ENCODE measurements at regions not wholly inside any gene's neighbourhood (a gene's known extent, or its start where the extent isn't known, plus 50 kb on each side); places are given as distances from the start of the nearest gene placed in this dataset.

DNA sequence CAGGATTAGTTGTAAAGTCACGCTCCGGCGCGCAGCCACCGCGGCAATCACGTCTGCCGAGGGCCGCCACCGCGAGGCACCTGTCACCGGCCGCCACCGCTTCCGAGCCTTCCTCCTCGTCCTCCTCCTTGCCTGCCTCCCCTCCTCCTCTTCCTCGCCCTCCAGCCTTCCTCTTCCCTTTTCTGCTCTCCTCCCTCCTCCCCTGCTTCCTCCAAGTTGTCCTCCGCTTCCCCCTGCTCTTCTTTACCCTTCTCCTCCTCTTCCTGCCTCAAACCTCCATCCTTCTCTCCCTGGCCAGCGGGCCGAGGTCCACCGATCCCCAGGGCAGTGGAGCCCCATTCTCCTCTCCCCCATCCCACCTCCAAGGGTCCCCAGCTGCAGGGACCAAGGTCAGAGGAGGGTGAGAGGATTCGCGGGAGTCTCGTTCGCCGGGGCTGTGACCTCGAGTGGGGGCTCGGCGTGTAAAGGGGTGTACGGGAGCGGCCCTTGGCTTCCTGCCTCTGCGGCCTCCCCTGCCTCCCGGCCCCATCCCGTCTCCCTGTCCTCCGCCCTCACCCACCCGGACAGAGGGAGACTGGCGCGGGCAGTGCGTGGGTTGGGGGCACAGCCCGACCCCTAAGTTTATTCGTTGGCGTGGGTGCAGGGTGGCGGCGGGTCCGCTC, 89.5 kb upstream of the PAX2 start:
- DNase-seq, result peak in 1 of 2 donors; percentile 22

DNA sequence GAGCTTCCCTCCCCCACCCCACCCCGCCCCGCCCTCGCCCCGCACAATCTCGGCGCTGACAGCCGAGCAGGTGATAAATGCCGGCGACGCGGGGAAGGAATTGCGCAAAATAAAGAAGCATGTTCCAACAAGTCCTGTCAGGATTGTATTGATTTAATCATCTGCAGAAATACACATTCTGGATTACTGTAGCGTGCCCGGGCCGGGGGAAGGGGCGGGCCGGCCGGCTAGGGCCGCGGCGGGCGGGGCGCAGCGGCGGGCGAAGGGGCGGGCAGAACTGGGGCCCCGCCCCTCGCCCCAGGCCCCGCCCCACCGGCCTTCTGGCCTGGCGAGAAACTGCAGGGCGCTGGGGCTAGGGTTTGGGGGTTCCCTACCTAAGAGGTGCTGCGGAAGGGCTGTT, 88.9 kb upstream of the PAX2 start:
- 8% methylated on average over 33 of the region's 34 CpGs for WGBS (ENCODE audit: insufficient coverage)
- Mint-ChIP-seq H3K27me3 (ENCODE audit: low read depth in 2 of 2) (peaks cover 75 to 84% of the 10 kb centered on the region in 2 donors), H3K36me3 (no peaks in the 10 kb centered on the region), H3K4me3 (no peak overlapping the region), H3K9me3 (peaks cover 0 to 2% of the 10 kb centered on the region in 2 donors), H3K4me1 (peaks cover 19 to 28% of the 10 kb centered on the region in 2 donors), H3K27ac (no peak overlapping the region)
- Histone ChIP-seq H3K9me3 (ENCODE audit: control insufficient read depth, insufficient read depth, low read length) (no peaks in the 10 kb centered on the region), H3K4me1 (ENCODE audit: control insufficient read depth, insufficient read depth, low read length) (peaks cover 26% of the 10 kb centered on the region), H3K4me3 (ENCODE audit: low read length) (no peak overlapping the region), H3K36me3 (ENCODE audit: control insufficient read depth, insufficient read depth, low read length) (no peaks in the 10 kb centered on the region), H3K27me3 (ENCODE audit: control insufficient read depth, insufficient read depth, low read length) (peaks cover 47% of the 10 kb centered on the region), H3K27ac (ENCODE audit: low read length) (no peak overlapping the region)
- intact Hi-C loops (cut with micrococcal nuclease), result no loop called here
- ATAC-seq, result peak in 2 of 3 donors; percentile 54 to 63
- DNase-seq, result peak in 1 of 2 donors; percentile 25
- TF ChIP-seq, protein P1, sequence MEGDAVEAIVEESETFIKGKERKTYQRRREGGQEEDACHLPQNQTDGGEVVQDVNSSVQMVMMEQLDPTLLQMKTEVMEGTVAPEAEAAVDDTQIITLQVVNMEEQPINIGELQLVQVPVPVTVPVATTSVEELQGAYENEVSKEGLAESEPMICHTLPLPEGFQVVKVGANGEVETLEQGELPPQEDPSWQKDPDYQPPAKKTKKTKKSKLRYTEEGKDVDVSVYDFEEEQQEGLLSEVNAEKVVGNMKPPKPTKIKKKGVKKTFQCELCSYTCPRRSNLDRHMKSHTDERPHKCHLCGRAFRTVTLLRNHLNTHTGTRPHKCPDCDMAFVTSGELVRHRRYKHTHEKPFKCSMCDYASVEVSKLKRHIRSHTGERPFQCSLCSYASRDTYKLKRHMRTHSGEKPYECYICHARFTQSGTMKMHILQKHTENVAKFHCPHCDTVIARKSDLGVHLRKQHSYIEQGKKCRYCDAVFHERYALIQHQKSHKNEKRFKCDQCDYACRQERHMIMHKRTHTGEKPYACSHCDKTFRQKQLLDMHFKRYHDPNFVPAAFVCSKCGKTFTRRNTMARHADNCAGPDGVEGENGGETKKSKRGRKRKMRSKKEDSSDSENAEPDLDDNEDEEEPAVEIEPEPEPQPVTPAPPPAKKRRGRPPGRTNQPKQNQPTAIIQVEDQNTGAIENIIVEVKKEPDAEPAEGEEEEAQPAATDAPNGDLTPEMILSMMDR (IDR thresholded peaks at IDR 0.05), result no peak

More for the DNA sequence above, 89.5 kb upstream of the PAX2 start:
- Histone ChIP-seq H3K4me1 (ENCODE audit: control insufficient read depth, insufficient read depth, low read length) (peaks cover 26% of the 10 kb centered on the region), H3K36me3 (ENCODE audit: control insufficient read depth, insufficient read depth, low read length) (no peaks in the 10 kb centered on the region), H3K9me3 (ENCODE audit: control insufficient read depth, insufficient read depth, low read length) (no peaks in the 10 kb centered on the region), H3K27ac (ENCODE audit: low read length) (no peak overlapping the region), H3K27me3 (ENCODE audit: control insufficient read depth, insufficient read depth, low read length) (peaks cover 47% of the 10 kb centered on the region), H3K4me3 (ENCODE audit: low read length) (no peak overlapping the region)
- 7% methylated on average over 42 of the region's 45 CpGs for WGBS (ENCODE audit: insufficient coverage)
- Mint-ChIP-seq H3K9me3 (peaks cover 0 to 2% of the 10 kb centered on the region in 2 donors), H3K27ac (no peak overlapping the region), H3K36me3 (no peaks in the 10 kb centered on the region), H3K4me1 (peaks cover 19 to 28% of the 10 kb centered on the region in 2 donors), H3K27me3 (ENCODE audit: low read depth in 2 of 2) (peaks cover 71 to 79% of the 10 kb centered on the region in 2 donors), H3K4me3 (peak overlapping the region; percentile 70)
- no peak for ATAC-seq
- intact Hi-C loops (cut with micrococcal nuclease), result no loop called here
- TF ChIP-seq, protein P1 (IDR thresholded peaks at IDR 0.05), result no peak

DNA sequence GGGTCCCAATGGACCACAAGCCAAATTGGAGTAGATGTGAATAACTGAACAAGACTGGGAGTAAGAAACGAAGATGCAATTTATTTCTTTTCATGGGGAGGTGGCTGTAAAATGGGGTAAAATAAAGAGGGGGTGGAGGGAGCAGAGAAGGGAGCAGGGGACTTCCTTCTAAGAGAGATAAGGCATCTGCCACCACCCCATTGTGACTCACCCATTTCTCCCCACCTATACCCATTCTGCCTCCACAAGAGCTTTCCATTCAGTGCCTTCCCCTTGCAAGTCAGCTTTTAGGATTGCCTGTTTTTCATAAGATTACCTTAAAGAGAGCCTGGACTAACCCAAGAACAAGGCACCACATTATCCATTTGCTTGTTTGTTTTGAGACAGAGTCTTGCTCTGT, 87.1 kb upstream of the PAX2 start:
- Histone ChIP-seq H3K36me3 (ENCODE audit: control insufficient read depth, insufficient read depth, low read length) (no peaks in the 10 kb centered on the region), H3K4me1 (ENCODE audit: control insufficient read depth, insufficient read depth, low read length) (peaks cover 26% of the 10 kb centered on the region), H3K4me3 (ENCODE audit: low read length) (no peak overlapping the region), H3K27ac (ENCODE audit: low read length) (no peak overlapping the region), H3K9me3 (ENCODE audit: control insufficient read depth, insufficient read depth, low read length) (no peaks in the 10 kb centered on the region), H3K27me3 (ENCODE audit: control insufficient read depth, insufficient read depth, low read length) (peaks cover 36% of the 10 kb centered on the region)
- ATAC-seq (no peak), DNase-seq (no peak)
- Mint-ChIP-seq H3K36me3 (no peaks in the 10 kb centered on the region), H3K27ac (no peak overlapping the region), H3K4me3 (no peak overlapping the region), H3K27me3 (ENCODE audit: low read depth in 2 of 2) (peaks cover 73 to 83% of the 10 kb centered on the region in 2 donors), H3K9me3 (no peaks in the 10 kb centered on the region), H3K4me1 (peaks cover 19 to 27% of the 10 kb centered on the region in 2 donors)
- TF ChIP-seq, protein P1 (IDR thresholded peaks at IDR 0.05), result no peak
- intact Hi-C loops (cut with micrococcal nuclease), result no loop called here
- WGBS (ENCODE audit: insufficient coverage), result 38% methylated on average over 1 of the region's 1 CpG
